GM21723 (cell line): ENCODE measurements at regions not wholly inside any gene's neighbourhood (a gene's known extent, or its start where the extent isn't known, plus 50 kb on each side); places are given as distances from the start of the nearest gene placed in this dataset.

Source experiments
- ATAC-seq: cut with Tn5 transposase; IDR thresholded peaks from one replicate; pipeline ENCODE4 v1.9.1; 2021; ENCODE audit warnings: mild to moderate bottlenecking, moderate library complexity; ENCODE audit not compliant: unreplicated experiment

DNA sequence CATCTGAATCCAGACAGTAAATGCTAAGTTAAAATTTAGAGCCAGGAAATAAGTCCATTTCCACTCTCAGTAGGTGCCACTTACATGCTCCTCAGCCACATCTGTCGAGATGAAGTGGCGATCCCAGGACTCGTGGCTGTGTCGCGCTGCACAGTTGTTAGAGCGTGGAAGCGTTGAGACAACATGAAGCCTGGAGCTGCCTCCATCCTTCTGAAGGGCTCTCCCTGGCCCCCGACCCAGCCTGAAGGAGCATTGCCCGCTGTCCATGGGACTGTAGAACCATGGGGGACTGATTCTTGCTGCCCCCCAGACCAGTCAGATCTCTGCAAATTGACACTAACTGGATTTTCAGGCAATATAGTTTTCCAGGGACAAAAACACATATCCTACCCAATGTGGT, 58.9 kb downstream of the IRX1 start:
- ATAC-seq, result no peak

GRCh38 chr5:3656803-3657202, 61.2 kb downstream of the IRX1 start:
- ATAC-seq, result no peak

GRCh38 chr5:3657364-3658022, 61.9 kb downstream of the IRX1 start:
- ATAC-seq, result no peak

DNA sequence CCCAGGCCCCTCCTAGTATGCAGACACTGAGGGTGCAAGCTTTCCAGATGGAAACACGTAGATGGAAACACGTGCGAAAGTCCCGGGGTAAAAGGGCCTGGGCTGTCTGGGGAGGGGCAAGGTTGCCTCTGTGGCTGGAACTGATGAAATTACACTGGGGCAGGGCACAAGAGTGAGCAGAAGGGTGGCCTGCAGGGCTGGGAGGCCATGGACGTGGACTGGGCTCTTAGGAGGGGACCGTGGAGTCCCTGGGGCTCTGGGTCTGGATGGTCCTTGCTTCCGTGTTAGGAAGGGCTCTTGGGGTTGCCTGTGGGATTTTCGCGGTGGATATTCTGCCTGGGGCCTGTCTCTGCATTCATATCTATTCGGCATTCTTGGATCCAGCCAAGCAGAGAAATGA, 63.3 kb downstream of the IRX1 start:
- no peak for ATAC-seq

- ATAC-seq, result no peak
Measured at GRCh38 chr5:3659907-3660306, 64.3 kb downstream of the IRX1 start.

- ATAC-seq, result no peak
Measured at GRCh38 chr5:3660630-3661029, 65.0 kb downstream of the IRX1 start.

DNA sequence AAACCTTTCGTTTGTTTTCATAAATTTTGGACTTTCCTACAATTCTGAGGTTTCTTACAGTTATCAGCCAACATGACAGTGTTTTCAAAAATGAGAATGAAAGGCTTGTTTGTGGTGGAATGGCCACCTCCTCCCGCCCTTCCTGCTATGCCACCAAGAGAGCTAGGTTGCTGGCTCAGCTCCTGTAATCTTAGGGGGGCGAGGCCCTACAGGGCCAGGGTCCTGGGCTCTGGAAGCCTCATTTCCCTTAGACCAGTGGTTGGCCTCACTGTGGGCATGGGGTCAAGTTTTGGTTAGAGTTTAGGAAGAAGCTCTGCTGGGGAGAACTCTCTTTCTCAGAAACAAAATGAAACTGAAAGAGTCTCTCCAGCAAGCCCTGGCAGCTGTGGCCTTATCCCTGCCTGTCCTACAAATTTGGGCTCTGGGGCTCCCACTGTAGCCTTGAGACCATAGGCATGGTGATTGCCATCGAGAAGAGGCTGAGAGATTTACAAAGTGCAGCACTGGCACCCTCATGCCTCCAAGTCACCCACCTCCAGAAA, 66.2 kb downstream of the IRX1 start:
- no peak for ATAC-seq

DNA sequence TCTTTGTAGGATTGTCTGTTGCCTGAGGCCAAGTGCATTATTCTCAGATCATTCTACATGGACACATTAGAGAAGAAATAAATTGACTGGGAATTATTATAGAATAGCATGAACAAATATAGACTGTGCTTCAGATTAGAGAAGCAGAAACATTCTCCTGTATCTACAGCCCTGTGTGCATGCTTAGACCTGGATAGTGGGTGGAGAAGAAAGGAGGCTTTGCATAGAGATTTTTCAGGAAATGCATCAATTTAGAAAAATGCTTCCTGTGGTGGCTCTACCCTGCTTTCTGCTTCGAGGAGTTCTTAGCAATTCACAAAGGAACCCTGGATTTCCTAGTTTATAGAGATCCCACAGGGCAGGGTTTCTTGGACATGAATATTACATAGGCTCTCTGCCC, 66.7 kb downstream of the IRX1 start:
- ATAC-seq, result no peak

DNA sequence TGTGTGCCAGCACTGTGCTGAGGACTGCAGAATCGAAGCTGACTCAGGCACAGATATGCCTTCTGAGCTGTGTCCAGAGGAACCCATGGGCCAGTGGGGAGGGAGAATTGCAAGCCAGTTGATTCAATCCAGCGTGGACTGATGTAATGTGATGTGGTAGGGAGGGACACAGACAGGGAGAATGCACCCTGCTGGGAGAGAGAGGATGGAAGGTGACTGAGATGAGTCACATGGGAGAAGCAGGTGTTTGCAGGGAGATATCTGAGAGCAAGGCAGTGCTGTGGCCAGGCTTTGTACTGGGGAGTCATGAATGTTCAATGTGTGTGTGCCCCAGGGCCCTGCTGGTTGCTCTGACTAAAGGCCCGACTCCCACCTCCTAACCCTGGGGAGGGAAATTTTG, 75.7 kb downstream of the IRX1 start:
- no peak for ATAC-seq

GRCh38 chr5:3678801-3679200, 83.2 kb downstream of the IRX1 start:
- no peak for ATAC-seq

GRCh38 chr5:3680821-3681220, 85.2 kb downstream of the IRX1 start:
- no peak for ATAC-seq

DNA sequence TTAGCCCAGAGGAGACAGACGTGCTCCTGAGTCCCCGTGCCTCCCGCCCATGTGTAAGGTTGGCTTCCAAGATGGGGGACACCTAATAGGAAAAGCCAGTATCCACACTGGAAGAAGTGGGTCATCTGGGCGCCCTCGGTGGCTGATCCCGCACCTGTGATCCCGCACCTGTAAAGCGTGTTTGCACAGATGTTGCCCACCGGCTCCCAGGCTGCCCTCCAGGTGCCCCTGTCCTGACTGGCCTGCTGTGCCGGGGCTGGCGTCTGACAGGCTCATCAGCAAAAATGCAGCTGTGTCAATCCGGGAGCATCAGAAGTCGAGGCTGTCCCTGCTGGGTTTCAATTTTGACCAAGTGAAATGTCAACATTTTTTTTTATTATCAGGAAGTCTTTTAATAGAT, 88.5 kb downstream of the IRX1 start:
- ATAC-seq, result no peak

DNA sequence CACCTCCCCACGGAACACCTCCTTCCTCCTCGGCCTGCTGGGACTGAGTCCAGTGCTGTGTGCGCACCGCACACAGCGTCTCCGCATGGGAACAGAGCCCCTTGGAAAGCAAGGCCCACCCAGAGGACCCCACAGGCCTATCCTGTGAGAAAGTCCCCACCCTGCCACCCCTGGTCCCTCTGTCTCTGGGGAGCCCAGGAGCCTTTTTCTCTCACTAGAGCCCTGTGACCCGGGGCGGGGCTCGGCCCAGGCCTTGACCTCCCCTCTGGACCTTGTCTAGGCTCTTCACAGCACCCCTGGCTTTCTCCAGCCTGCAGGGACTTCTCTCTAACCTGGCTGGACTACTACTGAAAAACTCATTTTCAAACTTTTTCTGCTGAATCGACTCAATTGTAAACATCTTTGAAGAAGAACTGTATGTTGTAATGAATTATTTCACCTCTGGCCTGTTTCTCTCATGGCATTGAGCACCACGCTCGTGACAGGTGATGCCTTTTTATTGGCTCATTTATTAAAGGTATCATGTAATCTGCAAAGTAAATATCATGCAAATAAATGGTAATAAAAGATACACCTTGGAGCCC, 89.2 kb downstream of the IRX1 start:
- ATAC-seq, result no peak

DNA sequence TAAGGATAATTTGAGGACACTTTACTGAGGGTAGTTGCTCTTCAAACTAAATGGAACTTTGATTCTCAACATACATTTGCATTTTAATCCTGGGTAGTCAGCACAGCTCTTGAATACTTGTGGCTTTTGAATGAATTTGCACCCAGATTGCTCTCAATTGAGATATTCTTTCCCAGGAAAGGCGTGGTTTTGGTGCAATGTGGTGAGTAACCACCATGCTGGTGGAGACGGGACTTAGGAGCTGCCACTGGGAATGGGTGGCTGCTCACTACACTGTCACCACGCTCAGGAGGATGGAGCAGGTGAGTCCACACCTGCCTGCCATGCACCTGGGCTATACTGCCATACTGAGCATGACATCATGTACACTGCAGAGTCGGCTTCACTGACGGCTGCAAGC, 99.2 kb downstream of the IRX1 start:
- ATAC-seq, result no peak

DNA sequence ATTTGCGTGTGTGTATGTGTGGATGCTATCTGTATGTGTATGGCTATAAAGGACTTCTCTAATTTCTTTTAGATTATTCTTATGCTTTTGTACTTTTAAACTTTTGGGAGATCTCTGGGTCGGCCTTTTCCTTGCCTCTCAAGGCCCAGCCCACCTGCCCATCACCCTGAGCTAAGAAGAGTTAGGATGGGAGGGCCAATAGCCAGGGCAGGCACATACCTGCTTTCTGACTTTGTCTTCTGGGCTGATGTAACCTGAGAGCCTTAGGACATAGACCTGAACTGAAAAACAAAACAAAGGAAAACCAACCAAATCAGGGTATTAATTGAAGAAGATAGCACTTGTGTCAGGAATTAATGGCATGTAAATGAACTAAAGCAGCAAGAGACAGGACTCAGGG, 100.2 kb downstream of the IRX1 start:
- ATAC-seq, result no peak

- ATAC-seq, result no peak
Measured at GRCh38 chr5:3698412-3698811, 102.8 kb downstream of the IRX1 start.

DNA sequence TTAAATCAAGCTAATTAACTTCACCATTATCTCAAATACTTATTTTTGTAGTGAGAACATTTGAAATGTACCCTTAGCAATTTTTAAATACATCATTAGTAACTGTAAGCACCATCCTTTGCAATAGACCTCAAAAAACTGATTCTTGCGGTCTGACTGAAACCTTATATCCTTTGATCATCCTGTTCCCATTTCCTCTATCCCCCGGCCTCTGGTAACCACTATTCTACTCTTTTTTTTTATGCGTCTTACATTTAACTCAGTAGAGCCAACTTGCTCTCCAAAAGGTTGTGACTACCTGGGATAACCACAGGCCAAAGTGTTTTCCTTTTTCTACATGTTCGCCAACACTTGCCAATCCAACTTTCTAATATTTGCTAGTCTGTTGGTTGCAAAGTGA, 106.1 kb downstream of the IRX1 start:
- ATAC-seq, result no peak

DNA sequence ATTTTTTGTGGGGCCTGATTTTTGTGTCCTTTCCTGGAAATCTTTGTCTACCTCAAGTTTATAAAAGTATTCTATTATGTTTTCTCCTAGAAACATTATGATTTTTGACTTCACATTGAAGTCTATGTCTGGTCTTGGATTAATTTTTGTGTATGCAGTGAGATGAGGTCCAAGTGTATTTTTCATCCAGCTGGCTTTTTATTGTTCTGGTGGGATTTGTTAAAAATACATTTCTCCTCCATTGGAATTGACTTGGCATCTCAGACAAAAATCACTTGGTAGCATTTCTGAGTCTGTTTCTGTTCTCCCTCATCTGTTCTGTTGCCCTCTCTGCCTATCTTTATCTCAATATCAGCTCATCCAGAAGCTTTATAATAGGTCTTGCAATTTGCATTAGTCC, 109.0 kb downstream of the IRX1 start:
- ATAC-seq, result no peak

GRCh38 chr5:3709068-3709716, 113.6 kb downstream of the IRX1 start:
- ATAC-seq, result no peak

DNA sequence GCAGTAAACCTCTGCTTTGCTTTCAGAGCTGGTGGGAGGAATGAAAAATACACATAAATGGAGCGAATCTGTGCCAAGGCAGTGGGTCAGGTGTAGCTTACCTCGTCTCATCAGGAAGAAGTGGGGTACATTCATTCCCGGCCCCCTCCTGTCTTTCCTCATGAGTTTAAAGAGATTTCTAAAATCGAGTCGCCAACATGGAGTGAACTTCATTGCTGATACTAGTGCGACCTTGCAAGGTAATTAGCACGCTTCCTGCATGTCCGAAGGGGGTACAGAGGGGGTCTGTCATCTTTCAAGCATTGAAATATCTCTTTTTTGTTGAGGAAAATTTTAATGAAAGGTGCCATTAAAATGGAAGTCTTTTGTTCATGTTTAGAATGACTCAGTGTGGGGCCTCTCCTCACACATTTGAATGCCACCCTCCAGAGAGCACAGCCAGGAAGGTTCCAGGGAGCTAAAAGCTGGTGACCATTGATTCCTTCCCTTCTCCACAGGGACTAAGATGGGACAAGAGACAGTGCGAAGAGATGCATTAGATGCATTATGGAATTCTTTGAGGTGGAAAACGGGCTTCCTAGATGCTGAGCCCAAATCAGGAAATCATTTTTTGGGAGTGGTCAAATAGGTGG, 114.2 kb downstream of the IRX1 start:
- ATAC-seq, result no peak

GRCh38 chr5:3715062-3715461, 119.4 kb downstream of the IRX1 start:
- ATAC-seq, result no peak

DNA sequence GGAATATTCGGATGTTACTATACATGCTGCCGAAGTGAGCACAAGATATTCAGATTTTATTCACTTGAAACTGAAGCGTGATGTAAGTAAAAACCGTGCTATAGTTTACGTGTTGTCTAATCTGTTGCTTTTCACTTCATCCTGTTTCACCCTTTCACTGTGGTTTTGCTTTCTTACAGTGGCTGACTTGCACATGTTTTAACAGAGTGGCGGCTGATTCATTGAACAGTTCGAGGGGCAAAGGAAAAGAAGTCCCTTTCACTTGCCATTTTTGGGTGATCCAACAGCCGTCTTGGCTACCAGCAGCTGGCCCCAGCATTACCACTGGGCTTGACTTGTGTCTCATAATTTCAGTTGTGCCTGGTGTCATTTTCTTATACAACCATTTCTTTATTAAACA, 134.0 kb downstream of the IRX1 start:
- no peak for ATAC-seq
